GM19438 (cell line): ENCODE measurements at regions not wholly inside any gene's neighbourhood (a gene's known extent, or its start where the extent isn't known, plus 50 kb on each side); places are given as distances from the start of the nearest gene placed in this dataset.
"Not testable (repeated sequence)": the region's sequence is repeated elsewhere in the genome, so short reads cannot be mapped to it uniquely, and the experiment has no call there.

Experiments
- ATAC-seq: cut with Tn5 transposase; IDR thresholded peaks from one replicate; pipeline ENCODE4 v1.9.1; 2021; ENCODE audit warnings: low read depth; ENCODE audit not compliant: unreplicated experiment

DNA sequence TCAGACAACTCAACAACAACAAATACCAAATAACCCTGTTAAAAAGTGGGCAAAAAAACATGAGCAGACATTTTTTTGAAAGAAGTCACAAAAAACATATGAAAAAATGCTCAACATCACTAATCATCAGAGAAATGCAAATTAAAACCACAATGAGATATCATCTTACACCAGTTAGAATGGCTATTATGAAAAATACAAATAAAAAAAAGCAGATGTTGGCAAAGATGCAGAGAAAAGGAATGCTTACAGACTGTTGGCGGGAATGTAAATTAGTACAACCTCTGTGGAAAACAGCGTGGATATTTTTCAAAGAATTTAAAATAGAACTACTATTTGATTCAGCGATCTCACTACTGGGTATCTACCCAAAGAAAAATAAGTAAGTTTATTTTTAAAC lies 114.0 kb downstream of the SLC38A4 start:
- no peak for ATAC-seq

DNA sequence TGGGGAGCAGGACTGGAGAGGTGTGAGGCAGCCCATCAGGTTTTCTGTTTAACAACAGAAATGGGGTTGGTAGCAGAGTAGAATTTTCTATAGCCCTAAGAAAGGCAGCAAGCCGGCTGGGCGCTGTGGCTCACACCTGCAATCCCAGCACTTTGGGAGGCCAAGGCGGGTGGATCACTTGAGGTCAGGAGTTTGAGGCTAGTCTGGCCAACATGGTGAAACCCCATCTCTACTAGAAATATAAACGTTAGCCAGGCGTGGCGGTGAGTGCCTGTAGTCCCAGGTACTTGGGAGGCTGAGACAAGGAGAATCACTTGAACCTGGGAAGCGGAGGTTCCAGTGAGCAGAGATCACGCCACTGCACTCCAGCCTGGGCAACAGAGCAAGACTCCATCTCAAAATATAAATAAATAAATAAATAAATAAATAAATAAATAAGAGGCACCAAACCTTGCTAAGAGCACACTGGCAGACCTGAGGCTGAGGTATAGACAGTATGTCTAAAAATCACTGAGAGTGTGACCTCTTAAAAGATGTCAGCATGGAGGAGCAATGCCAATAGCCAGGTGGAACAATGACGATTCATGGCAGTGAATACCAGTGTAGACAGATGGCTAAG lies 115.6 kb downstream of the SLC38A4 start:
- ATAC-seq, result no peak

DNA sequence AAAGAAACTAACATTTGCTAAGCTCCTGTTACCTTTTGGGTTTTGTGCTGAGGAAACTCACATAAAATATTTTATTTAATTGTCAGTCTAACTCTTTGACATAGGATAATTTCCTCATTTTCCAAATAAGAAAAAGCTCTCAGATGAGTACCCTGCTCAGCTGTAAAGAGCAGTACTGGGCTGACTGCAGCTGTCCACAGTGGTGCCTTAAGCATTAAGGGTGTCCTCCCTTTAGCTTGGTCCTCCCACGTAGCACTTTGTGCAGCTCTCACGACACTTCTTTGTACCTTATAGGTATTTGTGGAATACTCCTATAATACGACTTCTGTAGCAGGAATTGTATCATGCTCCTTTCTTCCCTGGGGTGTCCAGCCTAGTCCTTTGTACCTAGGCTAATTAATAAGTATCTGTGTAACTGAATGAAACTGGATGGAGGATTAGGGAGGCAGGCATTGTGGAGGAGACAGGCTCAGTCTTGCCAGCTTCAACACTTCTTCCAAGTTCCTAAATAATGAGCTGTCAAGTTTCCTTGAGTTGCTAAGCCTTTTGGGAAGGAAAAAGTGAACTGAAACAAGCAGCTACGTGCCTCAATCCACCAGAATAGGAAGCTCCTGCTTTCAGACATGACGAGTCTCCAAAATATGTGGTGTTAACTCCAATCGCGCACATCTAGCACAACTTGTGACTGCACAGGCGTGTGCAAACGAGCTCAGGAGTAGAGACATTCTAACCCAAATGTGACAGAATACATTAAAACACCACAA lies 123.0 kb downstream of the SLC38A4 start:
- no peak for ATAC-seq

DNA sequence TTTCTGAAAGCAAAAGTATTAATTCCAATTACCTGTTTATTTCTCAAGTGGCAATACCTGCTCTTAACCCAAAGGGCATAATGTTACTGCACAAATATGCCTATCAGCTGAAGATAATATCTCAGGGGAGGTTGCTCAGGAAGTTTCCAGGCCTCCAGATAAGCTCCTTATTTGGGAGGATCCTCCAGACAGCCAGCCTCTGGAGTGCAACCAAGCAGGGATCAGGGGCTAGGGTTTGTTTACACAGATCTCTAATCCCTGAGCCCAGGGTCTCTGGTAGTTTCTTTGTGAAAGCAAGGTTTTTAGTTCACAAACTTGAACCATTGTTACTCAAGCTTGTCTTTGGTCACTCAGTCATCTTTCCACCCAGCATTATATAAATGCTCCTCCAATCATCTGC lies 124.4 kb downstream of the SLC38A4 start:
- no peak for ATAC-seq

DNA sequence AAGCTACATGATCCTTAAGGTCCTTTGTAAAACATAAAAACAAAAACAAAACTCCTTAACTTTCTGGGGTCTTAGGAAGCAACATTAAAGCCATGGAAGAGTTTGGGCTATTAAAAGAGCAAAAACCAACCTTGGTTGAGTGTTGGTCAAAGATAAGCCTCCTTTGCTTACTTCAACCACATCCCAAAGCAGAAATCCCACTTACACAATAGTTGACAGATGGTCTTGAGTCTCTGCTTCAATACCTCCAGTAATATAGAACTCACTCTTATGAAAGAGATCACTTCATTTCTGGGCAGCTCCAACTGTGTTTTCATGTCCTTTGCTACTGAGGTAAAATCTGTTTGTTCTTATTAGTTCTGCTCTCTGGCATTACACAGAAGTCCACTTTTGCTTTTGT lies 125.8 kb downstream of the SLC38A4 start:
- no peak for ATAC-seq

DNA sequence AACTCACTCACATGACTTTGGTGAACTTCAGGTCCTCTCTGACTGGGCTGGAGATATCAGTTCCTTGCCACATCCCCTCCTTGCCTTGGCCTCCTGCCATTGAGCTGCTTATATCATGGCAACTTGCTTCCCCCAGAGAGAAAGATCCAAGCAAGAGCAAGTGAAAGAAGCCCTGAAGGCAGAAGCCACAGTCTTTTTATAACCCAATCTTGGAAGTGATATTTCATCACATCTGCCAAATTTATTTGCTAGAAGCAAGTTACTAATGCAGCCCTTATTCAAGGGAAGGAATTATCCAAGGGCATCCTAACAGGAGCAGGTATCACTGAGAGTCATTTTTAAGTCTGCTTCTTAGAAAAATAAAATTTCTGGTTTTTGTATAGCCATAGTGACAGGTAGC lies 127.8 kb downstream of the SLC38A4 start:
- ATAC-seq, result no peak

DNA sequence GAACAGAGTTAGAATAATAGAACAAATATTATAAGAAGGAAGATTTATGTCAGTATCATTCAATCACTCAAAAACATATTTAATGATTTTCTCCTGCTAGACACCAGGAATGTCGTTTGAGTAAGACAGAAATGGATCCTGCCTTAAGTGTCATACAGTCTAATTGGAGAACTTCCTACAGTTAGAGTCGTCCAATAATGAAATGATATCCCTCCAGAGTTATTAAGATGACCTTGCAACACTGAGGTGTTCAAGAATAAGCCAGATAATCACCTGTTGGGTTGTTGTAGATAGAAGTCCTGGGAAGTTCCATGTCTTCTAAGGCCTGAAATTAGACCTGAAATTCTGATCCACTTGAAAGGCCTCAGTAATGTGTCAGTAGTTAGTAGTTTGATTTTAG lies 132.3 kb downstream of the SLC38A4 start:
- no peak for ATAC-seq

DNA sequence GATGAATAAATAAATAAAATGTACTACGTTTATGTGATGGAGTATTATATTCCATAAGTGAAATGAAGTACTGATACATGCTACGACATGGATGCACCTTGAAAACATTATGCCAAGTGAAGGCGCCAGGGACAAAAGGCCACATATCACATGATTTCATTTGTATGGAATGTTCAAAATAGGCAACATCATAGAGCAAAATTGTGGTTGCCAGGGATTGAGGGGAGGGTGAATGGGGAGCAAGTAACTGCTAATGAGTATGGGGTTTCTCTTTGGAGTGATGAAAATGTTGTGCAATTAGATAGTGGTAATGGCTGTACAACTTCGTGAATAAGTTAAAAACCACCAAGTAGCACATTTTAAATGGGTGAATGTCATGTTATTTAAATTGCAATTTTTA lies 132.8 kb downstream of the SLC38A4 start:
- no peak for ATAC-seq

DNA sequence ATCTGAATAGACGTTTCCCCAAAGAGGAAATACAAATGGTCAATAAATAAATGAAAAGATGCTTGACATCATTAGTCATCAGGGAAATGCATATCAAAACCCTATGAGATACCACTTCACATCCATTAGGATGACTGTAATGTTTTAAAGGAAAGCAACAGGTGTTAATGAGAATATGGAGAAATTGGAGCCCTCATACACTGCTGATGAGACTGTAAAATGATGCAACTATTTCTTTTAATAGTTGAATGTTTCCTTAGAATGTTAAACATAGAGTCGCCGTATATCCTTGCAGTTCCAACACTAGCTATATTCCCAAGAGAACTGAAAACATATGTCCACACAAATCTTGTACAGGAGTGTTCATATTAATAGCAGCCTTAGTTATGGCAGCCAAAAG lies 133.2 kb downstream of the SLC38A4 start:
- no peak for ATAC-seq

DNA sequence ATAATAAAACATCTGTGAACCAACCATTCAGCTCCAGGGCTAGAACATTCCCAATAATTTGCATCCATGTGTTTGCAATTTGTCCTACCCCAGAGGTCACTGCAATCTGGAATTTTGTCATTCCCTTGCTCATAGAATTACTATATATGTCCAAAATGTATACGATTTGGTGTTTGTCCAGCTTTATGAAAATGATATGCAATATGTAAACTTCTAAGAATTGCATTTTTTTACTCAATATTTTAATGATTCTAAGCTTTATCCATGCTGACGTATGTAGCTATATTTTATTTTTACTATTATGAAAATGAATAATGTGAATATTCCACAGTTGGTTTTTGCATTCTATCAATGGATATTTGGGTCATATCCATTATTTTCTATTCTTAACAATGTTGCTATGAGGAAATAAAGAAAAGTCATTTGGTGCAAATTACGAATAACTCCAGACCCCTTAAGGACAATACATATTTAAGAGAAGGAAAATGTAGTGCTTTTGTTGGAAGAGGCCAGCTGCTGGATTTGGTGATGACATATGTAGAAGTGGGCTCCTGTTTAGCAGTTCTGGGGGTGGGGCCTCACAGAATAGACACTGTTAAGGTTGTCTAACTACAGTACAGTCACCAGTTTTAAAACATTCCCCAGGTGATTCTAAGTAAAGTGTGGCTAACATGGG lies 139.4 kb downstream of the SLC38A4 start:
- ATAC-seq, result no peak

DNA sequence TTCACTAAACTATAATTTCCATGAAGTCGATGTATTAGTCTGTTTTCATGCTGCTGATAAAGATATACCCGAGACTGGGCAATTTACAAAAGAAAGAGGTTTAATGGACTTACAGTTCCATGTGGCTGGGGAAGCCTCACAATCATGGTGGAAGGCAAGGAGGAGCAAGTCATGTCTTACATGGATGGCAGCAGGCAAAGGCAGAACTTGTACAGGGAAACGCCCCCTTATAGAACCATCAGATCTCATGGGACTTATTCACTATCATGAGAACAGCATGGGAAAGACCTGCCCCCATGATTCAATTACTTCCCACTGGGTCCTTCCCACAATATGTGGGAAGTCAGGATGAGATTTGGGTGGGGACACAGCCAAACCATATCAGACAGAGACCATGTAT lies 141.6 kb downstream of the SLC38A4 start:
- not testable (repeated sequence) for ATAC-seq

DNA sequence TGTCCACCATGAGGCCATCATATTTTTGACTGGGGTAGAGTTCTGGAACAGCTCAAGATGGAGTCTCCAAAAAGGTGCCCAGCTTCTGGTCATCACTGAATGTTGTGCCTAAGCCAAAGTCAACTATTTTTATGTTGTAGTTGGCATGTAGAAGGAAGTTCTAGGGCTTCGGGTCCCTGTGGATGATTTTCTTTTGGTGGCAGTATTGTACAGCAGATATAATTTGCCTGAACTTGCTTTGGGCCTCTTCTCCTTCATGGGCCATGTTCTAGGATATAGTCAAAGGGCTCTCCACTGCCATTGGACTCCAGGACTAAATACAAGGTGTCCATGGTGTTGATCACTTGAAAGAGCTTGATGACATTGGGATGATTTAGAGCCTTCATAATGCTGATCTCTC lies 143.6 kb downstream of the SLC38A4 start:
- no peak for ATAC-seq

DNA sequence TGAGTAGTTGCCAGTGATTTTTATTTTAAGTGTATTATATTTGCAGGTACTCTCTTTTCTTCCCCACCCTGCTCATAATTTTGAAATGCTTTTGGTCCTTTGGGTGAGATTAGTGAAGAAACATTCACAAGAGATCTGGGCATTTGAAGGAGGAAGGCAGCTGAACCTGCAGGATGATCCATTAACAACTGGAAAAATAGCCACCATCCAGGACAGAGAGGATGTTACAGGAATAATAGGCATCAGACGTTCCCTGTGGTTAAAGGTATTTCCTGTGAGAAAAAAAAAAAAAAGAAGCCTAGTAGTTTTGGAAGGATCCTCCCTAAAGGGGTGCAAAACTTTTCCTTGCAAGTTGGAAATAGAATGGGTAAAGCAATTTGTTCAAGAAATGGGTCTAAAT lies 145.3 kb downstream of the SLC38A4 start:
- ATAC-seq, result no peak

DNA sequence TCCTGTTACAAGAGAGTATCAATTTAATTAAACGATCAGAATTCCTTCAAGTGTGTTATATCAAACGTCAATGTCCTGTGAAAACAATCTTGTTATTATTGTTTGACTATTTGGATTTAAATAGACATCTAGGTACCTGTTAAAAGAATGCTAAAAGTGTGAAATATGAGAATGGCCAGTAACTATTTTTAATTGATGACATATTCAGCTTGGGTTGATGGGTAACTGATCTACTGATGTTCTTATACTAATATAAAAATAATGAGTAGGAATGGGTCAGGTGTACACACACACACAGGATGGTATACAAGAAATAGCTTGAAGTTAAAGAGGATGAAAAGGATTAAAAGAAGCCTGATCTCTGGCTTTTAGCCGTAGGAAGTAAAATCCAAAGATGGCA lies 146.0 kb downstream of the SLC38A4 start:
- ATAC-seq, result no peak

DNA sequence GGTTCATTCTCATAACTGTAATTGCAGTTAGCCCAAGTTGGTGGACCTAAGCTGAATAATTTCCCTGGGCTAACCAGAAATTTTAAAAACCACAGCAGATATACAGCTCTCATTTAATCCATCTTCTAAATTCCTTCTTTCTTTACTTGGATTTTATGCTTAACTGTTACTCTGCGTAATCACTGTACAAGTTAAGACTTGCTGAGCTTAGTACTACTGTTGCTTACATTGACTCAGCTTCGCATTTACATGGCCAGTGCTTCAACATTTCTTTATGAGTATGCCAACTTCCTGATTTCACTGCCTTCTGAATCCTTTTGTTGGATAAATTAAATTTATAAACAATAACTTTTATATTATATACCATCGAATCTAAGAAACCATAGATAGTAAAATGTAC lies 147.4 kb downstream of the SLC38A4 start:
- no peak for ATAC-seq

DNA sequence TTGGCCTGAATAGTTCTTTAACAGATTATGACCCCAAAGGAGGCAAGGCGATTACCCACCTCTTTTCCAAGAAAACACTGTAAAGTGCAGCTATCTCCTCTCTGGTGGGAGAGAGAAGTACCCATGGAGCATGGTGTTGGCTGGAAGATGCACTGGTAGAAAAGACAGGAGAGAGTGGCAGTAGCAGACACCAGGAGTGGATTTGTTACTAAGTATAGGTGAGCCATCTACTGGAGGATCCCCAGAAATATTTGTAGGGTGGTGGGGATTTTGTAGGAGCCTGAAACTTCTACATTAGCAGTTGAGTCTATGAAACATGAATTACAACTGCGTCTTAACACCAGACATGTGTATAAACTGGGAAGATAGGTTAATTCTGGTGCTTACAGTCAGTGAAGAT lies 148.0 kb downstream of the SLC38A4 start:
- no peak for ATAC-seq

DNA sequence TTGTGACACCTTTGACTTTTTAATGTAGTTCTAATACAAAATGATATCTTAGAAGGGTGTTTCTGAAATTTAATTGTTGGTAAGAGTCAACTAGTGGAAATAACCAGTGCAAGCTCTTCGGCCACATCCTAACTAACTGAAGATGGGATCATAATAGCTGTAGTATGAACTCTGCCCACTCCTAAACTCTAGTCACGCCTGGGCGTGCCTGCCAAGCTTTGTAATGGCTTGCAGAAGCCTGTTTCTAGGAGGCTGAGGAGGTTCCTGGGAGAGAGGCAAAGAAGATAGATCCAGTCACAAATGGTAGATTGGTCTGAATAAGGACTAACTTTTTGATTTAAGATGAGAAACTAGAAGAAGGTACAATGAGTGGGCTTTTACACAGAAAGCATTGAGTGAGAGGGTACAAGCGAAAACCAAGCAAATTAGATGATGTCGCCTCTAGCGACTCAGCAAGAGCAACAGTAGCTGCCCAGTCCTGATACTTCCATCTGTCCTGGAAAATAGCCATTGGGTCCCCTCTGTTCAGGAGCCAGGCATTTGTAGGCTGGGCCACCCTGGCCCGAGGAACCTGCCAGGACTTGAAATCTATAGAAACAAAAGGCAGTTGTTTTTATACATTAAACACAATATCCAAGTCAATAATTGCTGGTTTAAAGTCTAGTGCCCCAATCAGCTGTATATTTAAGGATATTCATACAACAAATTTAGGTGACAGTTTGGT lies 148.8 kb downstream of the SLC38A4 start:
- ATAC-seq, result no peak

DNA sequence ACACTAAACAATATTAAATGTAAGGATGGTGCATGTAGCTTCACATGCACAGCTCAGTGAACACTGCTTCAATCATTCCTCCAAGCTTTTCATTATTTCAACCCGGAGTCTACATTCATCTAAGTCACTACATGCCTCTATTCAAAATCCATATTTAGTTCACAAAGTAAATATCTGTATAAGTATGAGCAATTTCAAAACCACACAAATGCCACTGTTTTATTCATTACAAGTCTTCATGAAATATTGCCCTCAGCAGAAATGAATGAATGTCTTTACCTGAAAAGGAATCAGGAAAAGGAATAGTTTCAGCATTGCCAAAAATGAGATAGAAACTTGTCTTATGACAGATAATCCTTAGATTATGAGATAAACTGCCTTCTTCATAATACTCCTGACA lies 149.4 kb downstream of the SLC38A4 start:
- no peak for ATAC-seq

DNA sequence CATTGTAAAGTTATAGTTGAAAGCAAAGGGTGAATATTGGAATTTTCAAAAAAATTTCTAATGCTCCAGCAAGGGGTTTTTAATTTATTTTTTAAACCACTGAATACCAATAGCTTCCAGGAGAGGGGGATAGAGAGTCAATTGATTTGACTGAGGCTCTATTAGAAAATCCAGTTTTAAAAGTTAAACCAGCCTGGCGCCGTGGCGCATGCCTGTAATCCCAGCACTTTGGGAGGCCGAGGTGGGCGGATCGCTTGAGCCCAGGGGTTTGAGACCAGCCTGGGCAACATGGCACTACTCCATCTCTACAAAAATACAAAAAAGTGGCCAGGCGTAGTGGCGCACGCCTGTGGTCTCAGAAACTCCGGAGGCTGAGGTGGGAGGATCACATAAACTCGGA lies 150.1 kb downstream of the SLC38A4 start:
- ATAC-seq, result no peak

DNA sequence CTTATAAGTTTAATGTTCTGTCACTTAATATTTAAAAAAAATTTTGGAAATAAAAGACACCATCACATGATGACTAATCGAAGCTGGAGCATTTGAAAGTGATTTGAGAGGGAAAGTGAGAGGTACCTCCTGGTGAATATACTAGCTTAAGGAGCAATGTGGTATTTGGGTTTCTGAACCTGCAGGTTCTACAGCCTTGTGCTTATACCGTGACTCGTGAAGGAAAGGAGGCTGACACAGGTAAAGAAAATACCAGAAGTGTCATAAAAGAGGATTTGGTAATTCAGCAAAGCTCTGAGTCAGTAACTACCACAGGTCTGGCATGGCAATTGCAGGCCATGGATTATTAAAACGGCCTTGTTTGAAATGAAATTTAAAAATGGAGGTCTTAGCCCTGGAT lies 151.0 kb downstream of the SLC38A4 start:
- ATAC-seq, result no peak

DNA sequence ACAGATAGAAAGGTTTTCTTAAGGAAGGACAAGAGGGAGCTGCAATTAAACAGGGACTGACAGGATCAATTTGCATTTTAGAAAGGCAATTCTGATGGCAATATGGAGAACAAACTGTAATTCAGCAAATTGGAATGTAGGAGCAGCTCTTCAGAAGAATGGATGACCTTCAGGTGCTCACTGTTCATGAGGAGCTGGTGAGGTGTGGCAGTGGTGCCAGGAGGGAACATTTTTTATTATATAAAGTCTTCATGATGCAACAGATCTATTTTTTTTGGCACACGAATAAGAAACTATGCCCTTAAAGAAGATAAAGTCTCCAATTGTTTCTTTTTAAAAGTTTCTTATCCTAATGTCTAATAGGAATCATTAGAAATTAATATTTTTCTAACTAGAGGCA lies 151.7 kb downstream of the SLC38A4 start:
- ATAC-seq, result no peak
